Activated CD8-positive, alpha-beta memory T cell treated with anti-CD3 and anti-CD28 coated beads for 24 hours (primary cell): ENCODE measurements at regions not wholly inside any gene's neighbourhood (a gene's known extent, or its start where the extent isn't known, plus 50 kb on each side); places are given as distances from the start of the nearest gene placed in this dataset.
"Not testable (repeated sequence)": the region's sequence is repeated elsewhere in the genome, so short reads cannot be mapped to it uniquely, and the experiment has no call there.

ENCODE experiments used
- DNase-seq: peaks from one replicate; pipeline ENCODE4 v3.0.0-alpha.2; 2020

DNA sequence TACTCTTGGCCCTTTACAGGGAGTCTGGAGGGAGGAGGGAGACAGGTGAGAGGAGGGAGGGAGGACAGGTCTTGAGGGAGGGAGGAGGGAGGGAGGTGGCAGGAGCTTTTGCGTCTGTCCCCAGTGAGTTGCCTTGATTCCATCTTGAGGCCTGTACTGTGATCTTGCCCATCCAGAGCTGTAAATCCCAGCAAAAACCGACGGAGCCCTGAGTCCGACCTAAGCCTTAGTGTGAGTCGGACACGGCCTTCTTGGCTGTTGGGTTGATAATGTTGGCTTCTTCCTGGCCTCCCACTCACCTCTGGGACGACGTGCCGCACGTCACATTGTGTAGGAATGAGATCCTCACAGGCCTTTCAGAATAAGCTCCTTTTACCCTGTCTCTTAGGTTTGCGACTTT lies 72.5 kb downstream of the RGS12 start:
- DNase-seq, result no peak

DNA sequence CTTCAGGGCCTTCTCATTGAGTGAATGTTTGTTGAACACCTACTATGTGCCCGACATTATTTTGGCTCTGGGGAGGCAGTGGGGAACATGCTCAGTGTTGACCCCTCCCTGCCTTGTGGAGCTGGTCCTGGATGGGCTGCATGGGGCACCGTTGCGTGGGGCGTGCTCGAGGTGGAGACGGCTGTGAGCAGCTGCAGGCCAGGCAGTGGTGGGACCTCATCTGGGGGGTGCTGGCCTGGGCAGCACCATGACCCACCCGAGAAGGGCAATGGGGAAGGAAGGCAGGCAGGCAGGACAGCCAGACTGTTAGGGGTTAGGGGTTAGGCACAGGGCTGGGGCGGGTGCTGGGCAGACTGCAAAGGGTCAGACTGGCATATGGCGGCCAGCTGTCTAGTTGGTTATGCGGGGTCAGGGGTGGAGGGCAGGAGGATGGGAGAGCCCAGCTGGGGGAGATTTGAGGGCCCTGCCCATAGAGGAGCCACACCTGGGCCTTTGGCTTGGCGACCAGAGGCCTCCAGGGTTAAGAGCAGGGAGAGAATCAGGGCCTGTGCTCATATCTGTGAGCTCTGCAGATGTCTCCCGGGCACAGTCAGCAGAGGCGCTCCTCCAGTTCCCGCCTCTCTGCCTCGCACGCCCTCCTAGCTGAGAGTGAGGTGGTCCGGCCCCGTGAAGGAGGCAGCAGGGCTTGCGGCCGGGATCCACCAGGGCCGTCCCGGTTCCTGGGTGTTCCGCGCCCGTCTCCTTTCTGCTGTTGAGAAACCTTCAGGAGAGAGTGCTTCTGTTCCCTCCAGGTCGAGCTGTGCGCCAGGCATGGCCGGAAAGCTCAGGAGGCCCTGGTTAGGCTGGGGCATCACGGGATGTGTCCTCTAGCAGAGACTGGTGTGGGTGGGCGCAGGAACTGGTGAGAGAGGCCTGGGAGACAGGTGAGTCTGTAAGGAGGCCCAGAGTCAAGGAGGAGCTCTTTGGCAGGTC lies 73.3 kb downstream of the RGS12 start:
- peak; percentile 41 for DNase-seq

DNA sequence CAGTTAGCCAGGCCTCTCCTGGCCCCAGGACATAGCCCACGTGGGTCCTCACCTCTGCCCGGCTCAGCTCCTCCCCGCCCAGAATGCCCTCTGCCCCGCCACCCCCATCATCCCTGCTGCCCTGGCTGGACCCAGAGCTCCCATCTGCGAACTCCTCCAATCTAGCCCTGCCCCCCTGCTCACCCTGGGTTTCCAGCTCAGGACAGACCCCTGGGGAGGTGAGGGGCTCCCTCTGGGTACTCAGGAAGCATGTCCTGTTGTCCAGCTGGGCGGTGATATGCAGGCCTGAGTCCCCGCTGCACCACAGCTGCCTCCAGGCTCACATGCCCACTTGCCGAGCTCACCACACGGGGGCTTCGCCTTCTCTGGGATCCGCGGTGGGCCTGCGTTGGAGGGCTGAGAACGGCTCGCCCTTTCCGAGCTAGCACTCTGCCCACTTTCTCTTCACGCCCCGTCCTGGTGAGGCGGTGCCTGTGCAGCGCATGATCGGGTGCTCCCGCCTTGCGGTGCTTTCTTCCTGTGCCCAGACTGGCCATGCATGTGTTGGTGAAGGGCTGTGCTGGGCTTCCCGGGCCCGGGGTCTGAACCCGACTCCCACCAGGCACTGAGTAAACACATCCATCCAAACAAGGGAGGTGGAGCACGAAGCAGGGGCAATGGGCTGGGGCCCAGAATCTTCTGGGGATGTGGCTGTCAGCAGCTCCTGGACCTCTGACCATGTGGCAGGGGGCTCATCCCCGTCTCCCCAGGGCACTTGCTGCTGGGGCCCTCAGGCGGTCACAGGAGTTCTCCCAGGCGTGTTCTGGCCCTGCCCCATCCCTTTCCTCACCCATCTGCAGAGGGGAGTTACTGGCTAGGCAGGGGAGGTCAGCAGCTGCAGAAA lies 74.3 kb downstream of the RGS12 start:
- DNase-seq, result peak; percentile 49

DNA sequence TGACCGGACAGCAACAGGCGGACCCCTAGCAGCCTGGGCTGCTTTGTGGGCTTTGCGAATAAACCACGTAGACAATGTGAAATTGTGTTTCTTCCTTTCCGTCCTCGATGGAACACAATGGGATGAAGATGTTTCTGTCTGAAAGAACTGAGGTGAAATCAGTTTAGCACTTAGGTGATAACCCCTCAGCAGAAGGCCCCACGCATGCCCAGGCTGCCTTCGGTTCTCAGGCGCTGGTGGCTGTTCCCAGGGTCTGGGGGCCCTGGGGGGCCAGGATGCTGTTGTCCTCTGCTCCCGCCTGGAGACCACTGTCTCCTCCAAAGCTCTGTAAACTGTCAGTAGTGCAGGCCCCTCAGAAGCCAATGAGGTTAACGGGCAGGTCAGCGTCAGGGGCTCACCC lies 73.9 kb upstream of the HGFAC start:
- peak; percentile 47 for DNase-seq

DNA sequence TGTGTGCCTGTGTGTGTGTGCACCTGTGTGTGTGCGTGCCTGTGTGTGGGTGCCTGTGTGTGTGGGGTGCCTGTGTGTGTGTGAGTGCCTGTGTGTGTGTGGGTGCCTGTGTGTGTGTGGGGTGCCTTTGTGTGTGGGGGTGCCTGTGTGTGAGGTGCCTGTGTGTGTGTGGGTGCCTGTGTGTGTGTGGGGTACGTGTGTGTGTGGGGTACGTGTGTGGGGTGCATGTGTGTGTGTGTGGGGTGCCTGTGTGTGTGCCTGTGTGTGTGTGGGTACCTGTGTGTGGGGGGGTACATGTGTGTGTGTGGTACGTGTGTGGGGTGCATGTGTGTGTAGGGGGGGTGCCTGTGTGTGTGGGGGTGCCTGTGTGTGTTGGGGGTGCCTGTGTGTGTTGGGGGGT lies 73.4 kb upstream of the HGFAC start:
- DNase-seq, result no peak

DNA sequence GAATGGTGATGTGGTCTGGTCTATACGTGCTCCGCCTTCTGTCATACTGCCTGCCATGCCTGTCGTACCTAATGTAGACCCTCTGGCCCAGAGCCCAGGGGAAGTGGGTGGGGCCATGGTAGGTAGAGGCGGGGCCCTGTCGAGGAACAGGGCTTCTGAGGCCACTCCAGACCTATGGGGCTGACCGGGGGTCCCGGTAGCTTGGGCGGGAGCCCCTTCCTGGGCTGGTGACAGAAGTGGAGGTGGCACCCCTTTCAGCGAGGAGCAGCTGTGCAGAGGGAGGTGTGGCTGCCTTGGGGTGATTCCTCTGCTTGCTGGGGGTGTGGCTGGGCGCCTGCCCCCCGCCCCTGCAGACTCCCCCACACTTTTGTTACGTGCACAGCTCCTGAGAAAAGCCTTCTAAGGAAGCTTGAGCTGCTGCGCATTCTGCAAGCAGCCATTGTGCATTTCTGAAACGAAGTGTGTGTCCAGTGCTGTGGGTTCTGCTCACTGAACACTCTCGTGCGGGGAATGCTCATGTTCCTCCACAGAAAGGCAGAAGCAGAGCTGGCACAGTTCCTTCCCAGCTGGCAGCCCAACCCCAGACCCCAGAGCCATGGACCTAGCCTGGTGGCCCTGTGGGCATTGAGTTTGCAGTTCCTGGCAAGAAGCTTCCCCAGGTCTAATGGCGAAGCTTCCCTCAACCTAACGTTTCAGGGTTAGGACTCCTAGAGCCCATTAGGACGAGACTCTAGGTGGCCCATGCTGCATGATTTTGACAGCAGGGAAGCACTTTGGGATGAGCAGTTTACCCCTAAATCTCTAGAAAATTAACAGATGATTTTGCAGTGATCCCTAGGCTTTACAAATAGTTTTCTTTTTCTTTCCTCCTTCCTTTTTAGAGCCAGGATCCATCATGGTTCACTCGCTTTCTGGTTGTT lies 72.7 kb upstream of the HGFAC start:
- DNase-seq, result peak; percentile 60

DNA sequence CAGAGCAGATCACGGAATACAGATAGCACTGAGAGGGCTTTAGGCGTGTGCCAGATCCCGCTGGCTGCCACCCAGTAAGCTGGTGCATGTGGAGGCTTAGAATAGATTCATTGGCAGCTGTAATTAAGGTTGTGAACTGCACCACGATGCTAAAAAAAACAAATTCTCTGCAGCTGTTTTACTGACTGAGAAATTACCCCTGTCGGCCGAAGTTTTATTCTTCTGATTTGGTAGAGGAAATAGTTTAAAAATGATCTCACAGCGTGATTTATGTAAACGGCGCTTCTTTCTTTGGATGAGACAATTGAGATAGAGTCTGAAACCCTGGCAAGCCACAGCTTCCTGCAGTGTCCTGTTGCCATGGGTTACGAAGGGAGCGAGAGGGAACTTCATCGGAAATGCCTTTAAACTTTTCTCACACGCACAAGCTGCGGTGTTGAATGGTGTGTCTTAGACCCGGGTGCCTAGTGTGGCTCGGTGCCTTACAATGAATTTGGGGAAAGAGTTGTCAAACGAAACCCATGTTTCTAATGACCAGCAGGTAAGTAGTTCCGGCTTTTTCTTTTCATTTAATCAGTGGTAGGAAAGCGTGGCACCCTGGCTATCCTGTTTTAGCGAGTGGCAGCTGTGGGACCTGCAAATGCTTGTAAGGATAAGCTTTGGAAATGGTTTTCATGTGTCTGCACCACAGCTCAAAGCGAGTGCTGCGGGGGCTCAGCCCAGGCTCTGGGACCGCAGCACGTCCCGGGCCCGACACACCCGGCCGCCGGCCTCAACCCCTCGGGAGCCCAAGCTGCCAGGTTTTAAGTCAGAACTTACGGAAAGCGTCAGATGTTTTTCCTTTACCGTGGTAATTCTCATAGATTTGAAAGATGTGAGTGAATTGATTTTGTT lies 71.7 kb upstream of the HGFAC start:
- peak; percentile 55 for DNase-seq

DNA sequence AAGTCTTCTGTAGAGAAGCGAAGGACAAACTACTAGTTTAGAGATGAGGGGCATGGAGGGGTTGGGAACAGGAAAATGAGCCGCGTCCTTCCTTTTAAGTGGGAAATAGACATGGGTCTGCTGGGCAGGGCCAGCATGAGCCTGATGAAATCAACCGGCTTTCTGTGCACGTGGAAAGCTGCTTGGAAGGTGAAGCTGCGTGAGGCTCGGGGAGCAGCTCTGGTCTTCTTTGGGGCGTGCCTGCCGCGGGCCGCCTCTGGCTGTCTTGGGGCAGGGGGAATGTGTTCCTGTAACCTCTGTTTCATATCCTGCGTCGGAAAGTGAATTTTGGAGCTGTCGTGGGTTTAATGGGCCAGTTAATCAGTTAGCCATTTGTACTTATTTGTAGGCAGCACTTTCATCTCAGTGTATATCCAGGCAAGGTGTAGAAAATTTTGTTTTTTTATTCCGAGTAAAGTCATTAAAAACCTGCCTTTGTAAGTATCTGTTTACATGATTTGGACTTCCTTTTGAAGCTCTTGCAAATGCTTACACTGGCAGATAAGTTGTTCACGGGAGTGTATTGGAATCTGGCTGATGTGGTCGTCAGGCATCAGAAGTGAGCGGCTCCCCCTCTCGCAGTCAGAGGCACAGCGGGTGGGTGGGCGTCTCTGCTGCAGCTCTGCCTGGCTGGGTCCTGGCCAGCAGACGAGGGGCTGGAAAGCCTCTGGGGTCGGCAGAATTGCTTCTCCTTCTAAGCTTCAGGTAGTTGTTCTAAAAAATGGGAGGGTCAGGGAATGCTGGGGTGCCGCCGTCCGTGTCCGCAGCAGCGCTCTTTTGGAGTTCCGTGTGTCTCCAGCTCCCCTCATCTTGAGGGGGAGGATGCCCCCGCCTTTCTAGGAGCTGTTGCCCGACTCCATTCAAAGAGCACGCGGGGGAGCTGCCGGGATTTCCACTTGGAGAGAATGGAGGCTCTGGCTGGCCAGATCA lies 70.5 kb upstream of the HGFAC start:
- peak; percentile 46 for DNase-seq

DNA sequence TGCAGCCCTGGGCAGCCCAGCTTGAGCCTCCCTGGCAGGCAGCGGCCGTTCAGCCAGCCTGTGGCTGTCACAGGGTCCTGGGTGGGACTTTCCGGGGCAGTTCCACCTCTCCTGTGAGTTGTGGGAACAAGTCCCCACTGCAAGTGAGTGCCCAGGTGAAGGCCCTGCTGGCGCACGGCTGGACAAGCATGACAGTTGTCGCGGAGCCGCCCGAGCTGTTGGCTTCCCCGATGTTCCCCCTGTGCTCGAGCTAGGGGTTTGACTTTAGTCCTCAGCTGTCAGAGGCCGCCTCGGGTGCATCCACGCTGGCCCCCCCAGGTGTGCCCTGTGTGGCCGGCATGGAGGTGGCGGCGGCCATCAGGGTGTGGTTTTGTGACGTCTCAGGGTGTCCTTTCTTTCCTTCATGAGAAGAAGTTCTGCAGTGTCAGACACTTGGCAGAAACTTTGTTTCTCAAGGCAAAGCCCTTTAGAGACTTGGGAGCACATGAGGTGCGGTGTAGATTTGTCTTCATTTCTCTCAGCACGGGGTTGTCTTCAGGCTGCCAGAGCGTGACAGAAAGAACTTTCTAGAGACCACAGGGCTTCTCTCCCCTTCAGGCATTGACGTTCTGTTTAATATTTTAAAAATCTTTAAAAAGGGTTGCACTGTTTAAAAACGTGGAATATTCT lies 69.4 kb upstream of the HGFAC start:
- DNase-seq, result peak; percentile 41

DNA sequence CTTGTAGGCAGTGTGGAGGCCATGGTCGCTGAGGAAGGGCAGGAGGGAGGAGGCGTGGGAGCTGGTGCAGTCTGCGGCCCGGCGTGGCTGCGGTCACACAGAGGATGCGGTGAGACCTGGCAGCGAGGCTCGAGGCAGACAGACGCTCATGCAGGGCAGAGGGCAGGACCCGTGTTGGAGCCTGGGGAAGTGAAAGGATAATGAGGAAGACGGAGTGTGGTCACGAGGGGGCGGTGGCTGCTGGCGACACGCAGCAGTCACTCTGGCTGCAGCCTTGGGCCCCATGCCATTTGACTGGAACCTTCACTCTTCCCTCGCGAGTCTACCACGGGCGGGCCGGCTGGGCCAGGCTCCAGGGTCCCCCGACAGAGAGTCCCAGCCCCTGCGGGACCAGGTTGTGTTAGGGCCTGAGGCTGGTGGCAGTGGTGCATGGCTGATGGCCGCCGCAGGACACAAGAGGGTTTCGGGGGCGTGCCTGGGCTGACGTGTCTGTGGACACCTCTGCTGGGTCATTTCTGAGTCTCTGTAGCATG lies 68.8 kb upstream of the HGFAC start:
- DNase-seq, result peak; percentile 44

DNA sequence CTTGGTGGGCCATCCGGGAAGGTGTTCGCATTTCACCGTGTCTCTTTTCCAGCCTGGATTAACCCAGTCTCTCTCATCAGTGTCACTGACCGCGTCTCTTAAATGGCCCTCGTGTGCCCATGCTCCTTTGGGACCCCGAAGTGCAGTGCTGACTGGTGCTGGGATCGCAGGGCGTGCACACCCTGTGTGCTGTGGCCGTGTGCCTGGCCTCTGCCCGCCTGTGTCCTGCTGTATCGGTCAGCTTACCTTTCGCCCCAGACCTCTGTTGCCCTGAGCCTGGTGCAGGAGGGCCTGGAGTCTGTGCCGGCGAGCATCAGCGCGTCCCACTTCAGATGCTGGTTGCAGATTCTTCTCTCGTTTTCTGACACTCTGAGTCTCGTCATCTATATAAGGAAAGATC lies 68.3 kb upstream of the HGFAC start:
- DNase-seq, result peak; percentile 37

DNA sequence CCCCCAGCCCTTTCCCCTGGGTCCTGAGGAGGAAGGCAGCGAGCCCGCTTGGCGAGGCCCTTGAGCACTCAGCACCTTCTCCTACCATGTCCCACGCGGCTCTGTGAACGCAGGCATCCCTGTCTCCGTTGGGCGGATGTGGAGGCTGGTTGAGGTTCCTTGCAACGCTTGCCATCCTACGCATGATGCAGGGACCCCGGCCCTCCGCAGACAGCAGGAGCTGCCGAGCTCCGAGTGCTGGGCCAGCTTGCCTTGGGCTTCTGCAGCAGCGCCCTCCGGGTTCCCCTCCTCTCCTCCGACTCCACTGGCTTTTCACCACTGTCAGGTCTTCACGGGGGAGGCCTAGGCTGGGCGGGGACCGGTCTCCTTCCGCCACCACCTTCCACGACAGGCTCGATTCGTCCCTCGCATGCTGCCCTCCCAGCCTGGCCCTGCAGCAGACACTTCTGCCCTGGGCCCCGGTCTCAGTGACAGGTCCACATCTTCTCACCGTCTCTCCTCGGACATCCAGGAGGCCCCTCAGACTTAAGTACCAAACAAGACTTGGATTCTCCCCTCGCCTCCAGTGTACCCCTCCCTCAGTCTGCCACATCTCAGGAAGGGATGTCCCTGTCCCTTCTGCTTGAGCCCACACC lies 67.6 kb upstream of the HGFAC start:
- DNase-seq, result peak; percentile 50

DNA sequence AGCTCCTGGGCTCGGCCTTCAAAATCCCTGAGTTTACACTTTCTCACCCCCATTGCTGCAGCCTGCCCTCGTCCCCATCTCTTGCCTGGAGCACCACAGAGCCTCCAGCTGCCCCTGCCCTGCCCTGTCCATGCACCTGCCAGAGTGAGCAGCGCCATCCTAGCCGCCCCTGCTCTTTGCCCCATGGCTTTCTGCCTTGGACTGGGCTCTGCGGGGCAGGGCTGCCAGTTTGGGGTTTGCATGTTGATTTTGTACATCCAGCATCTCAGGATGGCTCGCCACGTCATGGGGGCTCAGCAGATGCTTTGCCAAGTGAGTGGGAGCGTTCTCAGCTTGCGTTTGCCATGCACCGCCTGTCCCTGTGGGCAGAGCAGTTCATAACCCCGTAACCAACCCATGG lies 67.1 kb upstream of the HGFAC start:
- DNase-seq, result peak; percentile 38

DNA sequence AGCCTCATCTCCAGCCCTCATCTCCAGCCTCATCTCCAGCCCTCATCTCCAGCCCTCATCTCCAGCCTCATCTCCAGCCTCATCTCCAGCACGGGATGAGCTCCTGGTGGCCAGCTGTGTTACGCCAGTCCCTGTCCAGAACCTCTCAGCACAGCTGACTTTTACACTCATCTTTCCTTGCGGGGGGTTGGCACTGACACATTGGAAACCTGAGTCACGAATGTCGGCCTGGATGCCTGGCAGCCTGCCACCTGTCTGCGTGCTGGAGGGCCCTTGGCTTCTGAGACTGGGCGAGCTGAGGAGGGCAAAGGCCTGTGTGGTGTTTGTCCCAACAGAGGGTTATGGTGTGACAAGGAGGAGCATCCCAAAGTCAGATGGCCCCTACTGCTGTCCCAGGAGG lies 66.1 kb upstream of the HGFAC start:
- peak; percentile 41 for DNase-seq

DNA sequence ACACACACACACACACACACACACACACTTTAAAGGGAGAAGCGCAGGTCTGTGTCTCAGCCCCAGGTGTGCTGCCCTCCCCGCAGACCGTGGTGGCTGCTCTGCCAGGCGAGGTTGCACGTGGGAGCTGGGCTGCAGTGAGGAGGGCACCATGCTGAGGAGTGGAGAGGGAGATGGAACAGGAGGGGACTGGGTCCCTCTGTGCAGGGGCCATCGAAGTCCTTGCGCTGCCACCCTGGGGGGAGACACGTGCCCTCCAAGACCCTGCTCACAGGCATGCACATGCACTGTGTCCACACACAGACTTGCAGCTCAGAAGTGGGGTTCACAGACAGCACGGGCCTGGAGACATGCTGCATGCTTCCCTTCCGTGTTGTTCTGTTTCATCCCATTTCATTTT lies 65.5 kb upstream of the HGFAC start:
- DNase-seq, result peak; percentile 40

DNA sequence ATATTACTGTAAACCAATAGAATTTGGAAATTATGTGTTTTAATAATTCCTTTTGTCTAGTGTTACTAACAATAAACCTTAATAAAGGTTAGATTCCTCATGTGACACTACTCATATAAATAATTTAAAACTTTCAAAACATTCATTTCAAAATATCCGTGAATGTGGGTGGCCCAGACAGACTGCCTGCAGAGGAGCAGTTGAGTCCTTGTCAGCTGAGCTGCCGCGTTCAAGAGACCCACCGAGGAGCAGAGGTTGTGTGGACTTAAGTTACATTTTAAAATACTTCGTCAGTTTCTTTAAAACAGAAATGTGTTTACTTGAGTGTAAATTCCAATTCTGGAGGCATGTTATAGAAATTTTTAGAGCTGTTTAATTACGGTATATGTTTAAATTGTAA lies 64.2 kb upstream of the HGFAC start:
- no peak for DNase-seq

DNA sequence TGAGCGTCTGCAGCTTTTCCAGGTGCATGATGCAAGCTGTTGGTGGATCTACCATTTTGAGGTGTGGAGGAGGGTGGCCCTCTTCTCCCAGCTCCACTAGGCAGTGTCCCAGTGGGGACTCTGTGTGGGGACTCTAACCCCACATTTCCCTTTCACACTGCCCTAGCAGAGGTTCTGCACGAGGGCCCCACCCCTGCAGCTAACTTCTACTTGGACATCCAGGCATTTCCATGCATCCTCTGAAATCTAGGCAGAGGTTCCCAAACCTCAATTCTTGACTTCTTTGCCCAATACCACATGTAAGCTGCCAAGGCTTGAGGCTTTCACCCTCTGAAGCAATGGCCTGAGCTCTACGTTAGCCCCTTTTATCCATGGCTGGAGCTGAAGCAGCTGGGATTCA lies 61.4 kb upstream of the HGFAC start:
- not testable (repeated sequence) for DNase-seq

DNA sequence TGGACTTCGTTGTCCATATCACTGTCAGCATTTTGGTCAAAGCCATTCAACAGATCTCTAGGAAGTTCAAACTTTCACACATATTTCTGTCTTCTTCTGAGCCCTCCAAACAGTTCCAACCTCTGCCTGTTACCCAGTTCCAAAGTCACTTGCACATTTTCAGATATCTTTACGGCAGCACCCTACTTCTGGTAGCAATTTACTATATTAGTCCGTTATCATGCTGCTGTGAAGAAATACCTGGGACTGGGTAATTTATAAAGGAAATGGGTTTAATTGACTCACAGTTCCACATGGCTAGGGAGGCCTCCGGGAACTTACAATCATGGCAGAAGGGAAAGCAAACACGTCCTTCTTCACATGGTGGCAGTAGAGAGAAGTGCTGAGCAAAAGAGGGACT lies 60.6 kb upstream of the HGFAC start:
- DNase-seq, result not testable (repeated sequence)

DNA sequence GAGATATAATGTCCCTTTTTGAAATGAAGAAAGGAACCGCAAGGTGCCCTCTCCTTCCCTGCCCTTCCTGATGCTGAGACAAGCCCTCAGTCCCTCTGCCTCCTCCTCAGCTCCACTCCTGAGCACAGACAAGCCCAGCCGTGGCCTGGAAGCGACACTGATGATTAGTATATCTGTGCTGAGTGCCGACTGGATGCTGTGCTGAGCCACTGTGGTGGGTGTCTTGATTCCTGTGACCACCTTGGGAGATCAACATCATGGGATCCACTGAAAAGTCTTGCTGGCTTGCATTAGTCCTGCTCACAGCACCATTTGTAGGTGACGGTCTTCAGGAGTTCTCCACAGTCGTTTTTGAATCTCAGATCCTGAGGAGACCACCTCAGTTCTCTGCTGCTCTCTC lies 59.5 kb upstream of the HGFAC start:
- DNase-seq, result no peak
